ENCODE measurements at regions not wholly inside any gene's neighbourhood (a gene's known extent, or its start where the extent isn't known, plus 50 kb on each side); places are given as distances from the start of the nearest gene placed in this dataset.

DNA sequence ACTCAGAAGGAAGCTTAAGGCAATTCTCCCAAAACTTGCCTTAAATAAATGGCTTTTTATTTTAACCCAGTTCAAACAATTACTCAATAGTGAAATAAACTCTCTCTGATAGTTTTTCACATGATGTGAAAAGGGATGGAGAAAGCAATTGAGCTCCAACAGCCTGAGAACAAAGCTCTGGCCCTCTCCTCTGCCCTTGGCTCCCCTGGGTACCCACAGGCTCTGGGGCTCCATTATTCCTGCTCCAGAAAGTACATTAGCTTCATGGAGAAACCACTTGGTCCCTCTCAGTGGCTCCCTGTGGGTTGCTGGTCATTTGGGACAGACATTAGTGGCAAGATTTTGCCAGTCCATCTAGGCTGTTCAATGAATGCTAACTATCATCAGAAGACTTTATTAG, 242.8 kb downstream of the ATP23 start:
- in situ Hi-C loops (cut with MboI; ENCODE audit: low sequenced_read_pairs) (no loop called here), dilution Hi-C loops (cut with HindIII; ENCODE audit: low sequenced_read_pairs, unreplicated experiment) (no loop called here), intact Hi-C loops (cut with micrococcal nuclease) (no loop called here)
- Histone ChIP-seq H3K9ac (ENCODE audit: low read depth, low read length) (no peak overlapping the region), H3K56ac (ENCODE audit: extremely low read depth, insufficient read depth, low read length) (no peak overlapping the region), H2BK15ac (ENCODE audit: low read depth, low read length) (no peak overlapping the region), H4K5ac (ENCODE audit: low read depth, low read length) (no peak overlapping the region; the same call in 1 of the 2 replicates), H3K36me3 (ENCODE audit: control insufficient read depth, insufficient read depth, low read length) (no peaks in the 10 kb centered on the region), H3K9me3 (ENCODE audit: control insufficient read depth, insufficient read depth, low read length) (no peaks in the 10 kb centered on the region), H2AK5ac (ENCODE audit: low read depth, low read length) (no peak overlapping the region), H3K4me1 (ENCODE audit: control insufficient read depth, insufficient read depth, low read length) (no peaks in the 10 kb centered on the region), H3K4me2 (ENCODE audit: low read depth, low read length) (no peak overlapping the region), H3K4me3 (ENCODE audit: insufficient read depth, low read depth, low read length) (no peak overlapping the region), H3K4ac (ENCODE audit: low read depth, low read length) (no peak overlapping the region), H2BK5ac (ENCODE audit: low read depth, low read length, poor library complexity, severe bottlenecking) (no peak overlapping the region), H4K91ac (ENCODE audit: insufficient read depth, low read depth, low read length) (no peak overlapping the region), H4K20me1 (ENCODE audit: insufficient read depth, low read length) (no peaks in the 10 kb centered on the region), H2BK20ac (ENCODE audit: low read depth, low read length) (no peak overlapping the region), H3K27me3 (ENCODE audit: control insufficient read depth, insufficient read depth, low read length) (no peaks in the 10 kb centered on the region; the same call in 1 of the 2 replicates), H3K9me1 (ENCODE audit: insufficient read depth, low read length) (no peaks in the 10 kb centered on the region), H3K27ac (ENCODE audit: insufficient read depth, low read length) (no peak overlapping the region), H3K18ac (ENCODE audit: low read depth, low read length) (no peak overlapping the region), H2AK9ac (replicated peaks; ENCODE audit: low read depth, low read length, poor library complexity) (no peak overlapping the region), H2BK120ac (ENCODE audit: low read depth, low read length) (no peak overlapping the region), H3K23ac (ENCODE audit: low read depth, low read length) (no peak overlapping the region), H2AFZ (replicated peaks; ENCODE audit: low read length, poor library complexity) (no peak overlapping the region), H4K8ac (ENCODE audit: low read depth in 2 of 2, low read length in 2 of 2) (no peak overlapping the region), H3K79me1 (ENCODE audit: low read depth in 1 of 2, low read length in 2 of 2) (no peaks in the 10 kb centered on the region), H3K14ac (replicated peaks; ENCODE audit: low read depth, low read length) (no peak overlapping the region)
- ATAC-seq (ENCODE audit: low read depth) (no peak), DNase-seq (no peak)
- no TSS peak for BruUV-seq (replicated peaks)
- TF ChIP-seq CHD1 (IDR thresholded peaks at IDR 0.05; ENCODE audit: low read depth, low read length) (no peak), SMC3 (IDR thresholded peaks at IDR 0.05; ENCODE audit: low read depth, low read length) (no peak), MAZ (IDR thresholded peaks at IDR 0.05; ENCODE audit: borderline replicate concordance, low read depth, low read length) (no peak), BHLHE40 (IDR thresholded peaks at IDR 0.05; ENCODE audit: low read depth, low read length) (no peak), FOS (IDR thresholded peaks at IDR 0.05; ENCODE audit: low read depth, low read length) (no peak), MXI1 (IDR thresholded peaks at IDR 0.05; ENCODE audit: borderline replicate concordance, low read depth, low read length) (no peak), POLR2A (IDR thresholded peaks at IDR 0.05; ENCODE audit: low read depth, low read length) (no peak), MAFK (IDR thresholded peaks at IDR 0.05; ENCODE audit: low read depth, low read length) (no peak), RFX5 (IDR thresholded peaks at IDR 0.05; ENCODE audit: low read depth, low read length) (no peak), NFE2L2 (IDR thresholded peaks at IDR 0.05; ENCODE audit: low read depth, low read length) (no peak), CEBPB (IDR thresholded peaks at IDR 0.05; ENCODE audit: low read depth, low read length) (no peak), RAD21 (IDR thresholded peaks at IDR 0.05; ENCODE audit: low read length) (no peak), RCOR1 (IDR thresholded peaks at IDR 0.05; ENCODE audit: insufficient replicate concordance, low read length) (no peak)
- TF ChIP-seq, protein P1, sequence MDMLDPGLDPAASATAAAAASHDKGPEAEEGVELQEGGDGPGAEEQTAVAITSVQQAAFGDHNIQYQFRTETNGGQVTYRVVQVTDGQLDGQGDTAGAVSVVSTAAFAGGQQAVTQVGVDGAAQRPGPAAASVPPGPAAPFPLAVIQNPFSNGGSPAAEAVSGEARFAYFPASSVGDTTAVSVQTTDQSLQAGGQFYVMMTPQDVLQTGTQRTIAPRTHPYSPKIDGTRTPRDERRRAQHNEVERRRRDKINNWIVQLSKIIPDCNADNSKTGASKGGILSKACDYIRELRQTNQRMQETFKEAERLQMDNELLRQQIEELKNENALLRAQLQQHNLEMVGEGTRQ (IDR thresholded peaks at IDR 0.05; ENCODE audit: low read depth, low read length), result no peak
- TF ChIP-seq, protein P2, sequence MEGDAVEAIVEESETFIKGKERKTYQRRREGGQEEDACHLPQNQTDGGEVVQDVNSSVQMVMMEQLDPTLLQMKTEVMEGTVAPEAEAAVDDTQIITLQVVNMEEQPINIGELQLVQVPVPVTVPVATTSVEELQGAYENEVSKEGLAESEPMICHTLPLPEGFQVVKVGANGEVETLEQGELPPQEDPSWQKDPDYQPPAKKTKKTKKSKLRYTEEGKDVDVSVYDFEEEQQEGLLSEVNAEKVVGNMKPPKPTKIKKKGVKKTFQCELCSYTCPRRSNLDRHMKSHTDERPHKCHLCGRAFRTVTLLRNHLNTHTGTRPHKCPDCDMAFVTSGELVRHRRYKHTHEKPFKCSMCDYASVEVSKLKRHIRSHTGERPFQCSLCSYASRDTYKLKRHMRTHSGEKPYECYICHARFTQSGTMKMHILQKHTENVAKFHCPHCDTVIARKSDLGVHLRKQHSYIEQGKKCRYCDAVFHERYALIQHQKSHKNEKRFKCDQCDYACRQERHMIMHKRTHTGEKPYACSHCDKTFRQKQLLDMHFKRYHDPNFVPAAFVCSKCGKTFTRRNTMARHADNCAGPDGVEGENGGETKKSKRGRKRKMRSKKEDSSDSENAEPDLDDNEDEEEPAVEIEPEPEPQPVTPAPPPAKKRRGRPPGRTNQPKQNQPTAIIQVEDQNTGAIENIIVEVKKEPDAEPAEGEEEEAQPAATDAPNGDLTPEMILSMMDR (conservative IDR thresholded peaks at IDR 0.05; ENCODE audit: low read depth, low read length), result no peak
- TF ChIP-seq, protein P3, sequence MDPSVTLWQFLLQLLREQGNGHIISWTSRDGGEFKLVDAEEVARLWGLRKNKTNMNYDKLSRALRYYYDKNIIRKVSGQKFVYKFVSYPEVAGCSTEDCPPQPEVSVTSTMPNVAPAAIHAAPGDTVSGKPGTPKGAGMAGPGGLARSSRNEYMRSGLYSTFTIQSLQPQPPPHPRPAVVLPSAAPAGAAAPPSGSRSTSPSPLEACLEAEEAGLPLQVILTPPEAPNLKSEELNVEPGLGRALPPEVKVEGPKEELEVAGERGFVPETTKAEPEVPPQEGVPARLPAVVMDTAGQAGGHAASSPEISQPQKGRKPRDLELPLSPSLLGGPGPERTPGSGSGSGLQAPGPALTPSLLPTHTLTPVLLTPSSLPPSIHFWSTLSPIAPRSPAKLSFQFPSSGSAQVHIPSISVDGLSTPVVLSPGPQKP (IDR thresholded peaks at IDR 0.05; ENCODE audit: borderline replicate concordance, low read depth, low read length), result no peak
- POLR2A ChIA-PET (ENCODE audit: unreplicated experiment), result no interaction called here
- CTCF ChIA-PET, result no interaction called here
